ENCODE measurements at regions not wholly inside any gene's neighbourhood (a gene's known extent, or its start where the extent isn't known, plus 50 kb on each side); places are given as distances from the start of the nearest gene placed in this dataset.

GRCh38 chr4:67167849-67168248 lies 377.5 kb downstream of the CENPC start (continued):
- TF ChIP-seq MAX (IDR thresholded peaks at IDR 0.05; ENCODE audit: low read depth) = no peak
- no peak for TF ChIP-seq USF1 (IDR thresholded peaks at IDR 0.05; ENCODE audit: borderline replicate concordance, low read depth)
- TF ChIP-seq MXI1 (IDR thresholded peaks at IDR 0.05; ENCODE audit: low read depth, low read length) = no peak

- CTCF ChIA-PET = no interaction called here
- no peaks in the 10 kb centered on the region for H3K4me1 ChIP-seq (ENCODE audit: control insufficient read depth in 1 of 2, insufficient read depth in 2 of 2, low read depth in 1 of 2, low read length in 1 of 2)
- H3K9me3 ChIP-seq = no peaks in the 10 kb centered on the region
- no peak overlapping the region for H3K27ac ChIP-seq (ENCODE audit: low read depth in 2 of 2, low read length in 1 of 2)
- WGBS (ENCODE audit: low lambda C conversion rate) = 3% methylated on average over 2 of the region's 2 CpGs
- TF ChIP-seq FOXJ3 (CRISPR knock-in tag; IDR thresholded peaks at IDR 0.05) = no peak
- TF ChIP-seq JUND (IDR thresholded peaks at IDR 0.05) = no peak
- no peak for TF ChIP-seq TEAD4 (IDR thresholded peaks at IDR 0.05; ENCODE audit: borderline replicate concordance, insufficient read depth)
- TF ChIP-seq EZH2phosphoT487 (IDR thresholded peaks at IDR 0.05; ENCODE audit: borderline replicate concordance, low read depth) = no peak
- no peak for TF ChIP-seq EP300 (IDR thresholded peaks at IDR 0.05; ENCODE audit: borderline replicate concordance in 1 of 2, low read depth in 1 of 2, low read length in 1 of 2)
- no peak for TF ChIP-seq MEF2A (IDR thresholded peaks at IDR 0.05; ENCODE audit: borderline replicate concordance, low read depth)
- TF ChIP-seq USF2 (IDR thresholded peaks at IDR 0.05; ENCODE audit: borderline replicate concordance, low read depth, low read length) = no peak
- no peak for TF ChIP-seq FOXM1 (IDR thresholded peaks at IDR 0.05; ENCODE audit: low read depth)
- no peak for TF ChIP-seq YY1 (IDR thresholded peaks at IDR 0.05; ENCODE audit: low read depth)
- no peak for TF ChIP-seq FOSL2 (IDR thresholded peaks at IDR 0.05; ENCODE audit: borderline replicate concordance, low read depth)
- no peak for TF ChIP-seq RXRA (IDR thresholded peaks at IDR 0.05; ENCODE audit: borderline replicate concordance, low read depth)
- no peaks in the 10 kb centered on the region for H3K27me3 ChIP-seq (ENCODE audit: insufficient read depth)
- no peak overlapping the region for H3K4me3 ChIP-seq (ENCODE audit: low read depth in 2 of 2, low read length in 1 of 2)
- POLR2A ChIA-PET = no interaction called here
- H3F3A ChIP-seq (replicated peaks; ENCODE audit: insufficient read depth) = no peaks in the 10 kb centered on the region
- no peak overlapping the region for H3K9ac ChIP-seq
- no peak overlapping the region for H2AFZ ChIP-seq (ENCODE audit: low read depth)
- no peaks in the 10 kb centered on the region for H3K79me2 ChIP-seq (ENCODE audit: insufficient read depth)
- no peak overlapping the region for H3K4me2 ChIP-seq
- no peaks in the 10 kb centered on the region for H3K36me3 ChIP-seq (replicated peaks in 1 of 2; ENCODE audit: control insufficient read depth in 1 of 2, insufficient read depth in 2 of 2, low read length in 1 of 2)
- no peak for DNase-seq
- no peaks in the 10 kb centered on the region for H4K20me1 ChIP-seq (ENCODE audit: insufficient read depth)
- no peaks in the 10 kb centered on the region for H3K9me2 ChIP-seq
Measured at GRCh38 chr4:67162690-67163089, 382.6 kb downstream of the CENPC start.

GRCh38 chr4:67161311-67161710 lies 384.0 kb downstream of the CENPC start:
- POLR2A ChIA-PET = no interaction called here
- no peaks in the 10 kb centered on the region for H4K20me1 ChIP-seq (ENCODE audit: insufficient read depth)
- WGBS (ENCODE audit: low lambda C conversion rate) = 22% methylated on average over 3 of the region's 3 CpGs
- no peaks in the 10 kb centered on the region for H3K9me2 ChIP-seq
- no peaks in the 10 kb centered on the region for H3K36me3 ChIP-seq (replicated peaks in 1 of 2; ENCODE audit: control insufficient read depth in 1 of 2, insufficient read depth in 2 of 2, low read length in 1 of 2)
- H3K9me3 ChIP-seq = no peaks in the 10 kb centered on the region
- CTCF ChIA-PET = no interaction called here
- H3K4me3 ChIP-seq (ENCODE audit: low read depth in 2 of 2, low read length in 1 of 2) = no peak overlapping the region
- no peak for DNase-seq
- TF ChIP-seq RCOR1 (IDR thresholded peaks at IDR 0.05; ENCODE audit: low read length) (no peak), MXI1 (IDR thresholded peaks at IDR 0.05; ENCODE audit: low read depth, low read length) (no peak), RAD21 (IDR thresholded peaks at IDR 0.05; ENCODE audit: low read length) (no peak), GABPA (IDR thresholded peaks at IDR 0.05; ENCODE audit: low read depth) (no peak), TCF12 (IDR thresholded peaks at IDR 0.05) (no peak)
- no peaks in the 10 kb centered on the region for H3K4me1 ChIP-seq (ENCODE audit: control insufficient read depth in 1 of 2, insufficient read depth in 2 of 2, low read depth in 1 of 2, low read length in 1 of 2)
- no peak overlapping the region for H3K9ac ChIP-seq
- no peak overlapping the region for H3K4me2 ChIP-seq
- no peak overlapping the region for H3K27ac ChIP-seq (ENCODE audit: low read depth in 2 of 2, low read length in 1 of 2)
- no peaks in the 10 kb centered on the region for H3K27me3 ChIP-seq (ENCODE audit: insufficient read depth)
- H2AFZ ChIP-seq (ENCODE audit: low read depth) = no peak overlapping the region
- no peaks in the 10 kb centered on the region for H3F3A ChIP-seq (replicated peaks; ENCODE audit: insufficient read depth)
- no peaks in the 10 kb centered on the region for H3K79me2 ChIP-seq (ENCODE audit: insufficient read depth)

Data from SK-N-SH (cell line).